ENCODE measurements at regions not wholly inside any gene's neighbourhood (a gene's known extent, or its start where the extent isn't known, plus 50 kb on each side); places are given as distances from the start of the nearest gene placed in this dataset.

GRCh38 chr9:13646500-13647021, 367.1 kb upstream of the MPDZ start:
- Mint-ChIP-seq H3K36me3 (no peaks in the 10 kb centered on the region), H3K27me3 (ENCODE audit: insufficient read depth, low read depth) (peaks cover 2% of the 10 kb centered on the region), H3K27ac (no peak overlapping the region), H3K9me3 (peaks cover 14% of the 10 kb centered on the region), H3K4me3 (no peak overlapping the region), H3K4me1 (no peaks in the 10 kb centered on the region)
- H3F3A ChIP-seq (ENCODE audit: low read depth) = no peaks in the 10 kb centered on the region
- H3K27ac ChIP-seq = no peak overlapping the region
- H2AFZ ChIP-seq (replicated peaks) = no peak overlapping the region
- no peaks in the 10 kb centered on the region for H3K27me3 ChIP-seq
- H3K9ac ChIP-seq = no peak overlapping the region
- no peak overlapping the region for H3K4me3 ChIP-seq
- no peak for DNase-seq (ENCODE audit: low spot score)
- H4K20me1 ChIP-seq (ENCODE audit: low read depth) = no peaks in the 10 kb centered on the region
- H3K9me3 ChIP-seq (ENCODE audit: low read depth) = no peaks in the 10 kb centered on the region
- no peaks in the 10 kb centered on the region for H3K36me3 ChIP-seq
- TF ChIP-seq EZH2phosphoT487 (IDR thresholded peaks at IDR 0.05) (no peak), EZH2 (IDR thresholded peaks at IDR 0.05) (no peak), CTCF (IDR thresholded peaks at IDR 0.05) (no peak)
- H3K79me2 ChIP-seq (ENCODE audit: low read depth) = no peaks in the 10 kb centered on the region
- no peak overlapping the region for H3K4me2 ChIP-seq
- H3K4me1 ChIP-seq = peaks cover 9% of the 10 kb centered on the region

GRCh38 chr9:13645557-13645956, 366.1 kb upstream of the MPDZ start:
- TF ChIP-seq EZH2phosphoT487 (IDR thresholded peaks at IDR 0.05) (no peak), EZH2 (IDR thresholded peaks at IDR 0.05) (no peak), CTCF (IDR thresholded peaks at IDR 0.05) (no peak)
- no peaks in the 10 kb centered on the region for H3K79me2 ChIP-seq (ENCODE audit: low read depth)
- no peaks in the 10 kb centered on the region for H3F3A ChIP-seq (ENCODE audit: low read depth)
- no peak overlapping the region for H3K27ac Mint-ChIP-seq
- H4K20me1 ChIP-seq (ENCODE audit: low read depth) = no peaks in the 10 kb centered on the region
- H3K36me3 ChIP-seq = no peaks in the 10 kb centered on the region
- no peak for DNase-seq (ENCODE audit: low spot score)
- no peak overlapping the region for H2AFZ ChIP-seq (replicated peaks)
- no peaks in the 10 kb centered on the region for H3K36me3 Mint-ChIP-seq
- H3K27me3 ChIP-seq = no peaks in the 10 kb centered on the region
- no peaks in the 10 kb centered on the region for H3K9me3 ChIP-seq (ENCODE audit: low read depth)
- no peak overlapping the region for H3K9ac ChIP-seq
- peaks cover 2% of the 10 kb centered on the region for H3K27me3 Mint-ChIP-seq (ENCODE audit: insufficient read depth, low read depth)
- H3K4me1 Mint-ChIP-seq = no peaks in the 10 kb centered on the region
- no peak overlapping the region for H3K27ac ChIP-seq
- H3K9me3 Mint-ChIP-seq = peaks cover 18% of the 10 kb centered on the region
- peaks cover 9% of the 10 kb centered on the region for H3K4me1 ChIP-seq
- no peak overlapping the region for H3K4me2 ChIP-seq
- no peak overlapping the region for H3K4me3 ChIP-seq
- H3K4me3 Mint-ChIP-seq = no peak overlapping the region

GRCh38 chr9:13644675-13645074, 365.2 kb upstream of the MPDZ start:
- no peak overlapping the region for H3K27ac Mint-ChIP-seq
- peaks cover 2% of the 10 kb centered on the region for H3K27me3 Mint-ChIP-seq (ENCODE audit: insufficient read depth, low read depth)
- Histone ChIP-seq H3F3A (ENCODE audit: low read depth) (no peaks in the 10 kb centered on the region), H2AFZ (replicated peaks) (no peak overlapping the region), H3K4me3 (no peak overlapping the region), H3K4me1 (peaks cover 9% of the 10 kb centered on the region), H3K9ac (no peak overlapping the region), H3K9me3 (ENCODE audit: low read depth) (no peaks in the 10 kb centered on the region), H4K20me1 (ENCODE audit: low read depth) (no peaks in the 10 kb centered on the region), H3K36me3 (no peaks in the 10 kb centered on the region), H3K27me3 (no peaks in the 10 kb centered on the region), H3K79me2 (ENCODE audit: low read depth) (no peaks in the 10 kb centered on the region), H3K27ac (no peak overlapping the region), H3K4me2 (no peak overlapping the region)
- DNase-seq (ENCODE audit: low spot score) = no peak
- H3K4me3 Mint-ChIP-seq = no peak overlapping the region
- TF ChIP-seq EZH2phosphoT487 (IDR thresholded peaks at IDR 0.05) (no peak), CTCF (IDR thresholded peaks at IDR 0.05) (no peak)
- no peaks in the 10 kb centered on the region for H3K36me3 Mint-ChIP-seq
- H3K9me3 Mint-ChIP-seq = peaks cover 22% of the 10 kb centered on the region
- no peaks in the 10 kb centered on the region for H3K4me1 Mint-ChIP-seq
